HG03066 (cell line): ENCODE measurements at regions not wholly inside any gene's neighbourhood (a gene's known extent, or its start where the extent isn't known, plus 50 kb on each side); places are given as distances from the start of the nearest gene placed in this dataset.
"Not testable (repeated sequence)": the region's sequence is repeated elsewhere in the genome, so short reads cannot be mapped to it uniquely, and the experiment has no call there.

ENCODE experiments used
- ATAC-seq: cut with Tn5 transposase; IDR thresholded peaks from one replicate; pipeline ENCODE4 v1.9.1; 2021; ENCODE audit warnings: low read depth; ENCODE audit not compliant: unreplicated experiment

DNA sequence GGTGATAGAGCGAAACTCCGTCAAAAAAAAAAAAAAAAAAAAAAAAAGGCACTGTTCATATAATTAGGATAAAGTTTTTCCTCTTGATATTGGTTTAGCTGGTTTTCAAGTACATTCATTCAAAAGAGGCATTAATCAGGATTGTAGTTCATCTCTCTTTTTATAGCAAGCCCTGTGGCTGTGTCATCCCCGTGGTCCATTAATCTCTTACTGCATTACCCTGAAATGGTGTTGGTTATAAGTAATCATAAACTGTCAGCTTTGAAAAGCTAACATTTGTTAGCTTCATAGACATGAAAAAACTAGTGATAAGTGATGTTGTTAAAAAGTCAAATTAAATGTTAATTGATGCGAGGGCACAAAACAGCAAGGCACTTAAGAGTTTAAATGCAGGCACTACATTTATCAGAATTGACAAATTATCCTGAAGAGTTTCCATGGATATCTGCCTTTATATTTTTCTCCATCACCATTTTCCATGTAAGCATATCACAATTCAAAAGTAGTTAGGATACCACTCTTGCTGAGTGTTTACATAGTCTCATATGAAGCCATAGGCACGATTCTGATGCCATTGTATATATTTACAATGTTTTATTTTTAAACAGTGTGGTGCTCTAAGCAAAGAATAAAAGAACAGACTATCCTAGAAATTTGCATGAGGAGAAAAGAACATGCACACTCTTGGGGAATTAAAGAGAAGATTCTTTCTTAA, 193.1 kb downstream of the OTOL1 start:
- no peak for ATAC-seq

GRCh38 chr3:161690299-161690620, 193.7 kb downstream of the OTOL1 start:
- no peak for ATAC-seq

GRCh38 chr3:161691677-161692076, 195.1 kb downstream of the OTOL1 start:
- no peak for ATAC-seq

- ATAC-seq: peak; percentile 72
Measured at GRCh38 chr3:161694682-161695564, 198.3 kb downstream of the OTOL1 start.

DNA sequence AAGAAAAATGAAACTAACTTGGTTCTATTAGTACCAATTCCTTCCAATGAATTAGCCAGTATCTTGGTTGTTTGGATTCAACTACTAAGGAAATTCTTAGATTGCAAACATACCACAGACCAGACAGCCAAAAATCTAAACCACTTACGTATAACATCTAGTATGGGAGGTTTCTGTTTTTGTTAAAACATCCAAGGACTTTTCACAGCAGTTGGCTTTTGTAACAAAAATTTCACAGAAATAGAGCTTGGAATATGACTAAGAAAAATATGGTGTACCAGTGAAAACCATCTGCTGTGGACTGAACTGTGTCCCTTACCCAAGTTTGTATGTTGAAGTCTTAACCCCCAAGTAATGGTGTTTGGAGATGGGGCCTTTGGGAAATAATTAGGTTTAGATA, 199.2 kb downstream of the OTOL1 start:
- no peak for ATAC-seq

GRCh38 chr3:161700998-161701397, 204.4 kb downstream of the OTOL1 start:
- peak; percentile 70 for ATAC-seq

DNA sequence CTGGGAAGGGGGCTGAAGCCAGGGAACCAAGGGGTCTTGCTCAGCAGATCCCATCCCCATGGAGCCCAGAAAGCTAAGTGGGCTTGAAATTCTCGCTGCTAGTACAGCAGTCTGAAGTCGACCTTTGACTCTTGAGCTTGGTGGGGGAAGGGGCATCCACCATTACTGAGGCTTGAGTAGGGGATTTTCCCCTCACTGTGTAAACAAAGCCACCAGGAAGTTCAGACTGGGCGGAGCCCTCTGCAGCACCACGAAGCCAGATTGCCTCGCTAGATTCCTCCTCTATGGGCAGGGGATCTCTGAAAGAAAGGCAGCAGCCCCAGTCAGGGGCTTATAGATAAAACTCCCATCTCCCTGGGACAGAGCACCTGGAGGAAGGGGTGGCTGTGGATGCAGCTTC, 210.6 kb downstream of the OTOL1 start:
- not testable (repeated sequence) for ATAC-seq

GRCh38 chr3:161713731-161714130, 217.1 kb downstream of the OTOL1 start:
- ATAC-seq: no peak

- ATAC-seq: no peak
Measured at GRCh38 chr3:161731968-161732367, 235.4 kb downstream of the OTOL1 start.

DNA sequence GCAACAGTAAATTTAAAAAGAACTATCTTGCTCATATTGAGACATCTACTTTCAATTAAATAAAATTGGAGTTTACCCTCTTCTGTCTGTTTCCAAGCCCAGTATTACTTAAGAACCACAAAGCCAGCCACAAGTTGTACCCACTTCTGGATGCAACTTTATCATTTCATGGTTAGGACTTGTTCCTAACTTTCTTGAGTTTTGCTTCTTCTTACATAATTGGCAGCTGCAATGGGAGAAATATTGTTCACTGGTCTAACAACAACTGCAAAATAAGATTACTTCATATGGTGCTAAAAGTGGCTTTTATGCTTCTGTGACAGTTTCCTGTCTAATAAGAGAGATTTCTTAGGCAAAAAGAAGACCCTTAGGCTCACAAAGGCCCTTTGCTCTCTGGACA, 240.6 kb downstream of the OTOL1 start:
- ATAC-seq: no peak

DNA sequence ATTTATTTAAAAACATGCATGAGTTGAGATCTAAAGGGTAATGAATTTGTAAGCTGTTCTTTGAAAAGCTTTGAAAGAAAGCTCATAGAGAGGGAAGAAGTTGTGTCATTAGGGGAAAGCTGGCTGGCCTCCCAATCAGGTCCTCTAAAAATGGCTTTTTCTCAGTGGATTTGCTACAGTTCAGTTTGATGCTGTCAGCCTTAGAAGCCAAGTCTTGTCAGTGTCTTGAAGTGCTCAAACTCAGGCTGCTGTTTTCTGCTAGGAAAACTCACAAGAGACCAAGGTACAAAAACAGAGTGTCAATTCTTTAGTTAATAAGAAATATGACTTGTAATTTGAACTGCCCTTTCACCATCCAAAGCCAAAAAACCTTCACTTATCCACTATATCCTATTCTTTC, 243.8 kb downstream of the OTOL1 start:
- ATAC-seq: no peak

DNA sequence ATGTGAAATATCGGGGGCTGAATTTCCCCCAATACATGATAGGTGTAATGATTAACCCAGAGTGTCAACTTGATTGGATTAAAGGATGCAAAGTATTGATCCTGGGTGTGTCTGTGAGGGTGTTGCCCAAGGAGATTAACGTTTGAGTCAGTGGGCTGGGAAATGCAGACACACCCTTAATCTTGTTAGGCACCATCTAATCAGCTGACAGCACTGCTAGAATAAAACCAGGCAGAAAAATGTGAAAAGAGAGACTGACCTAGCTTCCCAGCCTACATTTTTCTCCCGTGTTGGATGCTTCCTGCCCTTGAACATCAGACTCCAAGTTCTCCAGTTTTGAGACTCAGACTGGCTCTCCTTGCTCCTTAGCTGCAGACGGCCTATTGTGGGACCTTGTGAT, 247.8 kb downstream of the OTOL1 start:
- ATAC-seq: no peak

GRCh38 chr3:161745741-161746140, 249.1 kb downstream of the OTOL1 start:
- ATAC-seq: no peak

DNA sequence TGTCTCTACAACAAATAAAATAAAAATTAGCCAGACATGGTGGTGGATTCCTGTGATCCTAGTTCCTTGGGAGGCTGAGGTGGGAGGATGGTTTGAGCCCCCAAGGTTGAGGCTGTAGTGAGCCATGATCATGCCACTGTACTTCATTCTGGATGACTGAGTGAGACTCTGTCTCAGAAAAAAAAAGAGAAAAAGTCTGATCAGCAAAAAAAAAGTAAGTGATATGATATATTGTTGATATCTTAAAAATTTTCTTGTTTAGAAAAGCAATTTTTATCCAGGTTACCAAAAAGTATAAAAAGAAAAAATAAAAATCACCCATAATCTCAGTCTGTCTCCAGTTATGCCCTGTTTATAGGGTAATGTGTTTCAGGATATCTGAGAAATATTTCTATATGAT, 251.4 kb downstream of the OTOL1 start:
- ATAC-seq: no peak

- ATAC-seq: no peak
Measured at GRCh38 chr3:161754420-161755053, 257.9 kb downstream of the OTOL1 start.

DNA sequence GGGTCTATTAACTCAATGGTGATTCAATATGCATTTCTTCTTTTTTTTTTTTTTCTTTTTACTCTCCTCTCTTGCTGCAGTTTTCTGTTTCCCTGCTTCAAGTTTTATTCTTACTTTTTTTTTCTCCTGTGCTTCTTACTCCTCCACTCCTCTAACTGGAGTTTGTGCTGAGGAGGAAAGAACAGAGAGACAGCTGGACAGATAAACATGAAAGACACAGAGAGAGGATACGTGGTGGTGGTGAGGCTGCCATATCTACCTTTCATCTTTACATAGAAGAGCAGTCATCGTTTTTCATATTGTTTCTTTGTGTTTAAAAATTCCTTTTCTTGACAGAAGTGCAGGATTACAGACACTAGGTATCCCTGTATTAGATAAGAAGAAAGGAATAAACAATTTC, 262.8 kb downstream of the OTOL1 start:
- no peak for ATAC-seq

DNA sequence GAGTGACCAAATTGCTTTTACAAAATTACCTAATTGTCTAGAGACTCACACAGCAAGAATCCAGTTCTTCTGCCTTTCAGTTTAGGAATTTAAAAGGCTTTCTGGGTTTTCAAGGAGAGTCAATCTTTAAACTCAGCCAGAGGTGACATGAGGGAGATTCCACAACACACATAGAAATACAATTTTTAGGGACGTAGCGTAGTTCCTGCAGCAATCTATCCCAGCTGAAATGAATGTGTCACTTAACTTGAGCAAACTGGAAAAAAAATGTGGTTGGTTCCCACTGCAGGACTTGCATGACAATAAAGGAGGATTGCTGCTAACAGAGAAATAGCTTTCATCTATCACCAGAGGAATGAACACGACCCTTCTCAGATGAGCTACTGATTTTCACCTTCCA, 269.7 kb downstream of the OTOL1 start:
- ATAC-seq: no peak

GRCh38 chr3:161770484-161771386, 274.1 kb downstream of the OTOL1 start:
- peak; percentile 75 for ATAC-seq

DNA sequence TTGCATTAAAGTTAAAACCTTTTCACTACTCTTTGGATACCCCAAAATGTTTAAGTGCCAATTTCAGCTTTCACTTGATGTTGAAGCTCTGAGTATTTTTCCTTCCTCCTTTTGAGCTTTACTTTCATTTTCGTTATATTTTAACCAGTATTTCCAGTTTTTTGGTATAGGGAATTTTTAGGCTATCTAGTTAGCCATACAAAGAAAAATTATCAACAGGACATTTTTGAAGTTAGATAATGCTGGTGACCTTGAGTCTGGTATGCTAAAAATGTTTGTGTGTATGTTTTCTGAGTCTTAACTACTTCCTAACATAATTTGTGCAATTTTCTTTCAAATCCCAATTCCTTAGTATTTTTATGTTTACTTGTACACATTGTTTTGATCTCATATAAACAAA, 284.8 kb downstream of the OTOL1 start:
- no peak for ATAC-seq

GRCh38 chr3:161793194-161793930, 296.8 kb downstream of the OTOL1 start:
- ATAC-seq: no peak
